ENCODE measurements at regions not wholly inside any gene's neighbourhood (a gene's known extent, or its start where the extent isn't known, plus 50 kb on each side); places are given as distances from the start of the nearest gene placed in this dataset.

DNA sequence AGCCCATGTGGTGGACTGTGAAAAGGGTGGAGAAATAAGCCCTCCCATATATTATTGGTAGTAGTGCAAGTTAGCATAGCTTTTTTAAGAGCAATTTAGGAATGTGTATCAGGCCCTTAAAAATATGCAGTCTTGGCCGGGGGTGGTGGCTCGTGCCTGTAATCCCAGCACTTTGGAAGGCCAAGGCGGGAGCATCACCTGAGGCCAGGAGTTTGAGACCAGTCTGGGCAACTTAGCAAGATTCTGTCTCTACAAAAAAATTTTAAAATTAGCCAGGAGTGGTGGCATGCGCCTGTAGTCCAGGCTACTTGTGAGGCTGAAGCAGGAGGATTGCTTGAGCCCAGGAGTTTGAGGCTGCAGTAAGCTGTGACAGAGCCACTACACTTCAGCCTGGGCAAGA lies 64.2 kb upstream of the BCAT1 start:
- Histone ChIP-seq H3K4me1 (ENCODE audit: control insufficient read depth, insufficient read depth, low read length) (no peaks in the 10 kb centered on the region), H3K27ac (ENCODE audit: low read depth, low read length) (no peak overlapping the region), H3K9me3 (ENCODE audit: control insufficient read depth, insufficient read depth, low read length) (no peaks in the 10 kb centered on the region), H3K4me3 (ENCODE audit: low read depth, low read length) (no peak overlapping the region), H3K36me3 (ENCODE audit: control insufficient read depth, insufficient read depth, low read length) (no peaks in the 10 kb centered on the region), H3K27me3 (ENCODE audit: control insufficient read depth, insufficient read depth, low read length) (no peaks in the 10 kb centered on the region)
- DNase-seq (ENCODE audit: low read depth in 4 of 6, low spot score in 6 of 6), result no peak
- WGBS (ENCODE audit: insufficient coverage), result 96% methylated on average over 4 of the region's 4 CpGs

DNA sequence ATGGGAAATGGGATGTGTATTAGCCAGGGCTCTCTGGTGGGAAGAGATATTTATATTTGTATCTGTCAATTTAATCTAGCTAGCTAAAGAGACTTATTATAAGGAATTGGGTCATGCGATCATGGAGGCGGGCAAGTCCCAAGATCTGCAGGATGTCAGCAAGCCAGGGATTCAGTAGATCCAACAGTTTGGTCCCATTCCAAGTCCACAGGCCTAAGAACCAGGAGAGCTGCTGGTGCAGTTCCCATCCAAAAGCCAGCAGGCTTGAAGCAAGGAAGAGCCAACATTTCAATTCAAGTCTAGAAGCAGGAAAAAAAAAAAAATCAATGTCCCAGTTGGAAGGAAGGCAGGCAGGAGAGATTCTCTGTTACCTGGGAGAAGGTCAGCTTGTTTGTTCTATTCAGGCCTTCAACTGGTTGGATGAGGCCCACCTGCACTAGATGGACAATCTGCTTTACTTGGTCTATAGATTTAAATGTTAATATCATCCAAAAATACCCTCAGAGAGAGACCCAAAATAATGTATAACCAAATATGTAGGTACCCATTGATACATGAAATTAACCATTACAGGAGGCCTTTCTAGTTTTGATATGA lies 60.7 kb upstream of the BCAT1 start:
- no peaks in the 10 kb centered on the region for H3K4me1 ChIP-seq (ENCODE audit: control insufficient read depth, insufficient read depth, low read length)
- 93% methylated on average over 2 of the region's 2 CpGs for WGBS (ENCODE audit: insufficient coverage)
- H3K27me3 ChIP-seq (ENCODE audit: control insufficient read depth, insufficient read depth, low read length), result no peaks in the 10 kb centered on the region
- H3K36me3 ChIP-seq (ENCODE audit: control insufficient read depth, insufficient read depth, low read length), result no peaks in the 10 kb centered on the region
- H3K4me3 ChIP-seq (ENCODE audit: low read depth, low read length), result no peak overlapping the region
- H3K27ac ChIP-seq (ENCODE audit: low read depth, low read length), result no peak overlapping the region
- no peaks in the 10 kb centered on the region for H3K9me3 ChIP-seq (ENCODE audit: control insufficient read depth, insufficient read depth, low read length)
- no peak for DNase-seq (ENCODE audit: low read depth in 4 of 6, low spot score in 6 of 6)

DNA sequence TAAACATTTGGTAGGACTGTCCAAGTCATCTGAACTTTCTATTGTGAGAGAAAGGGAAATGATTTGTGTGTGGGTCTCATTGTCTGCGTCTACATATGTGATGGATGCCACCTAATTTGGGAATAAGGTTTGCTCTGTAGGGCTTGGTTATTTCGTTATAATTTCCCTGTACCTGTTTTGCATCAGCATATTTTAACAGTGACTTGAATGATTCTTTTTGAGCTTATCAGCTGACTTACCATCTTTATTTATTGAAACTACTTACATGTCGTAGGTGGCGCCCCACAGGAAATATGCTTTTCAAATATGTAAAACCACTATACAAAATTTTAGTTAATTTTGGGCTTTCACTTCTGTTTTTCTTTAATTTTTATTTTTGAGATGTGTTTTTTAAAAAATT lies 56.5 kb upstream of the BCAT1 start:
- DNase-seq (ENCODE audit: low read depth in 4 of 6, low spot score in 6 of 6), result no peak
- Histone ChIP-seq H3K36me3 (ENCODE audit: control insufficient read depth, insufficient read depth, low read length) (no peaks in the 10 kb centered on the region), H3K9me3 (ENCODE audit: control insufficient read depth, insufficient read depth, low read length) (no peaks in the 10 kb centered on the region), H3K27me3 (ENCODE audit: control insufficient read depth, insufficient read depth, low read length) (no peaks in the 10 kb centered on the region), H3K4me1 (ENCODE audit: control insufficient read depth, insufficient read depth, low read length) (no peaks in the 10 kb centered on the region), H3K4me3 (ENCODE audit: low read depth, low read length) (no peak overlapping the region), H3K27ac (ENCODE audit: low read depth, low read length) (no peak overlapping the region)
- WGBS (ENCODE audit: insufficient coverage), result 100% methylated on average over 1 of the region's 4 CpGs

DNA sequence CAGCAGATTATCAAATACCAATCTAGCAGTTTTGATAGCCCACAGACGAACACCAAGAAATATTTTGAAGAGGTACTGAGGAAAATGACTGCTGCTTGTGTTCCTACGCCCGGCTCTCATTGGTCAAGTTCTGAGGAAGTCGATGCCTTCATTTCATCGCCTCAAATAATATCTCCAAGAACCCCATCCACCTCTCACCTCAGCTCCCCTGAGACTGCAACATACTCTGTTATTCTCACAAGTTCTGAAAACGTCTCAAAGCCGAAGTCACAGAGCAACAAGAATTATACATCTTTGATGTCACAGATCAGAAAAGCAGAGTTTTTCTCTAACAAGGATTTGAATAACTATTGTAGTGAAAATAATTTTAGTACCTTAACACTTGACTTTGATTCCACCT lies 55.5 kb upstream of the BCAT1 start:
- no peaks in the 10 kb centered on the region for H3K27me3 ChIP-seq (ENCODE audit: control insufficient read depth, insufficient read depth, low read length)
- no peak overlapping the region for H3K4me3 ChIP-seq (ENCODE audit: low read depth, low read length)
- 97% methylated on average over 4 of the region's 7 CpGs for WGBS (ENCODE audit: insufficient coverage)
- DNase-seq (ENCODE audit: low read depth in 4 of 6, low spot score in 6 of 6), result no peak
- no peaks in the 10 kb centered on the region for H3K4me1 ChIP-seq (ENCODE audit: control insufficient read depth, insufficient read depth, low read length)
- no peaks in the 10 kb centered on the region for H3K9me3 ChIP-seq (ENCODE audit: control insufficient read depth, insufficient read depth, low read length)
- H3K27ac ChIP-seq (ENCODE audit: low read depth, low read length), result no peak overlapping the region
- no peaks in the 10 kb centered on the region for H3K36me3 ChIP-seq (ENCODE audit: control insufficient read depth, insufficient read depth, low read length)

DNA sequence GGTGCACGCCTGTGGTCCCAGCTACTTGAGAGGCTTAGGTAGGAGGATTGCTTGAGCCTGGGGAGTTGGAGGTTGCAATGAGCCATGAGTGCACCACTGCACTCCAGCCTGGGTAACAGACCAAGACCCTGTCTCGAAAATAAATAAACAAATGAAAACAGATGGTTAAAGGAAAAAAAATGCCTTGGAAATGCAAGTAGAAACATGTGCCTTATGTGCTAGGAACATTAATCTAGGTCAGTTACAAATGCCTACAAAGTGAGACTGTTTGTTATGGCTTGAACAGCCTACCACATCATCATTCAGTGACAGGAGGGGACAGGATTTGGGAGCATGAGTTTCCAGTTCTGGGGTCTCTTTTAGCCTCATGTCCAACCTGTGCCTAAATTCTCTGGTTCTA lies 52.4 kb upstream of the BCAT1 start:
- 100% methylated on average over 1 of the region's 2 CpGs for WGBS (ENCODE audit: insufficient coverage)
- Histone ChIP-seq H3K4me3 (ENCODE audit: low read depth, low read length) (no peak overlapping the region), H3K36me3 (ENCODE audit: control insufficient read depth, insufficient read depth, low read length) (no peaks in the 10 kb centered on the region), H3K27me3 (ENCODE audit: control insufficient read depth, insufficient read depth, low read length) (no peaks in the 10 kb centered on the region), H3K4me1 (ENCODE audit: control insufficient read depth, insufficient read depth, low read length) (no peaks in the 10 kb centered on the region), H3K27ac (ENCODE audit: low read depth, low read length) (no peak overlapping the region), H3K9me3 (ENCODE audit: control insufficient read depth, insufficient read depth, low read length) (no peaks in the 10 kb centered on the region)
- no peak for DNase-seq (ENCODE audit: low read depth in 4 of 6, low spot score in 6 of 6)

Data from spinal cord (tissue), 9 donors.